Activated T-cell treated with anti-CD3 and anti-CD28 coated beads, Interleukin-2, amount 50 U/mL, for 4 hours (primary cell): ENCODE measurements at regions not wholly inside any gene's neighbourhood (a gene's known extent, or its start where the extent isn't known, plus 50 kb on each side); places are given as distances from the start of the nearest gene placed in this dataset.
A peak's percentile ranks its signal among the peaks of the same experiment; 100 is the strongest.
"Not testable (repeated sequence)": the region's sequence is repeated elsewhere in the genome, so short reads cannot be mapped to it uniquely, and the experiment has no call there.

ENCODE experiments used
- ATAC-seq, 2 donors: fragments of 200-7000 bp; cut with Tn5 transposase; one replicate each; pipeline ENCODE4 v1.10.0; 2021
- DNase-seq: peaks from one replicate; pipeline ENCODE4 v3.0.0-alpha.2; 2020
- H3K27me3 Mint-ChIP-seq: one replicate; pipeline ENCODE4 v1.8.0; 2021; ENCODE audit warnings: low read depth, mixed read lengths
- H3K36me3 Mint-ChIP-seq: one replicate; pipeline ENCODE4 v1.8.0; 2022; ENCODE audit warnings: mixed read lengths; ENCODE audit not compliant: insufficient read depth
- H3K4me1 Mint-ChIP-seq: one replicate; pipeline ENCODE4 v1.8.0; 2021; ENCODE audit warnings: low read depth, mixed read lengths
- H3K4me3 Mint-ChIP-seq: one replicate; pipeline ENCODE4 v1.8.0; 2021; ENCODE audit warnings: mild to moderate bottlenecking, moderate library complexity, mixed read lengths
- H3K9me3 Mint-ChIP-seq: one replicate; pipeline ENCODE4 v1.8.0; 2021; ENCODE audit warnings: mixed read lengths

- no peaks in the 10 kb centered on the region for H3K9me3 Mint-ChIP-seq
- H3K4me3 Mint-ChIP-seq, result no peak overlapping the region
- H3K4me1 Mint-ChIP-seq, result peaks cover 13% of the 10 kb centered on the region
- DNase-seq (no peak), ATAC-seq (no peak)
- no peaks in the 10 kb centered on the region for H3K27me3 Mint-ChIP-seq
- H3K36me3 Mint-ChIP-seq, result no peaks in the 10 kb centered on the region
Observed at GRCh38 chr6:25142506-25142905, 136.7 kb upstream of the CARMIL1 start.

DNA sequence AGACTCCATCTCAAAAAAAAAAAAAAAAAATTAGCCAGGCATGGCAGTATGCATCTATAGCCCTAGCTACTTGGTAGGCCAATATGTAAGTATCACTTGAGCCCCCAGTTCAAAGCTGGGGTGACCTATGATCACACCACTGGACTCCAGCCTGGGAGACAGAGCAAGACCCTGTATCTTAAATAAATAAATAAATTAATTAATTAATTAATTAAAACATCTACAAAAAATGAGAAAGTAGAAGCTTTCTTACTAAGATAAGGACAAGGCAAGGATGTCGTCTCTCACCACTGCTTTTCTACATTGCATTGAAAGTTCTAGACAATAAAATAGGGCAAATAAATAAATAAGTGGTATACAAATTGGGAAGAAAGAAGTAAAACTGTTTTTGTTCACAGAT lies 134.3 kb upstream of the CARMIL1 start:
- no peaks in the 10 kb centered on the region for H3K36me3 Mint-ChIP-seq
- H3K9me3 Mint-ChIP-seq, result peaks cover 17% of the 10 kb centered on the region
- DNase-seq (no peak), ATAC-seq (no peak)
- no peaks in the 10 kb centered on the region for H3K27me3 Mint-ChIP-seq
- H3K4me1 Mint-ChIP-seq, result peaks cover 10% of the 10 kb centered on the region
- no peak overlapping the region for H3K4me3 Mint-ChIP-seq

- H3K4me1 Mint-ChIP-seq, result peaks cover 10% of the 10 kb centered on the region
- H3K36me3 Mint-ChIP-seq, result no peaks in the 10 kb centered on the region
- no peaks in the 10 kb centered on the region for H3K27me3 Mint-ChIP-seq
- DNase-seq (no peak), ATAC-seq (peak; percentile 60 to 71)
- peaks cover 17% of the 10 kb centered on the region for H3K9me3 Mint-ChIP-seq
- no peak overlapping the region for H3K4me3 Mint-ChIP-seq
Observed at GRCh38 chr6:25147223-25147622, 132.0 kb upstream of the CARMIL1 start.

GRCh38 chr6:25150031-25150430 lies 129.1 kb upstream of the CARMIL1 start:
- DNase-seq, result no peak
- H3K4me3 Mint-ChIP-seq, result no peak overlapping the region
- H3K36me3 Mint-ChIP-seq, result no peaks in the 10 kb centered on the region
- no peaks in the 10 kb centered on the region for H3K27me3 Mint-ChIP-seq
- peaks cover 17% of the 10 kb centered on the region for H3K9me3 Mint-ChIP-seq
- no peak for ATAC-seq
- peaks cover 7% of the 10 kb centered on the region for H3K4me1 Mint-ChIP-seq

DNA sequence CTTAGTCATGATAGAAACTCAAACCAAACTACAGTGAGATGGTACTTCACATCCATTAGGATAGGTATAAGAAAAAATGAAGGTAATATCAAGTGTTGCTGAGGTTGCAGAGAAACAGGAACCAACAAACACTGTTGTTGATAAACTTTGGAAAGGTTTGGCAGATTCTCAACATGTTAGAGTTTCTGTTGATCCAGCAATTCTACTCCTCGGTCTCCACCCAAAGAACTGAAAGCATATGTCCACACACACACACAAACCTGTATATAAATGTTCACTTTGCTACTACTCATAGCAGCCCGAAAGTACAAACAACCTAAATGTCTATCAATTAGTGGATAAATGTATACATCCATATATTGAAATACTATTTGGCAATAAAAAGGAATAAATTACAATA lies 128.3 kb upstream of the CARMIL1 start:
- DNase-seq, result no peak
- H3K4me3 Mint-ChIP-seq, result no peak overlapping the region
- H3K4me1 Mint-ChIP-seq, result peaks cover 7% of the 10 kb centered on the region
- H3K27me3 Mint-ChIP-seq, result no peaks in the 10 kb centered on the region
- peaks cover 17% of the 10 kb centered on the region for H3K9me3 Mint-ChIP-seq
- H3K36me3 Mint-ChIP-seq, result no peaks in the 10 kb centered on the region
- ATAC-seq, result no peak

DNA sequence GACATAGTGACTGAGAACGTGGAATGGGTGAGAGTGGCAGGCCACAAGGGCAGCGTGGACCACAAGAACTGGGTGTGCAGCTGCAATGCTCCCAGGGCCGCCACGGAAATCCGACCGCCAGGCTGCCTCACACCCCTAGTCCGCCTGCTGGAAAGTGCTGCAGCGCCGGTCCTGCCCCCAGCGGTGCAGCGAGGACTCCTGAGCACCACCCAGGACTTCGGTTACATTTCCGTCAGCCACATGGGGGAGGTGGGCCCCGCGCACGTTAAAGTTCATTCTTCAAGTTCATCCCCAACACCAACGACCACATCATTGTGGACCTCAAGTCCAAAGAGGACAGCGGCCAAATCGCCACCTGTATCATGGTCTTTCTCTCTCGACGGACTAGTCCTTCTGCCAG lies 126.1 kb upstream of the CARMIL1 start:
- Mint-ChIP-seq H3K36me3 (no peaks in the 10 kb centered on the region), H3K4me1 (peaks cover 2% of the 10 kb centered on the region), H3K27me3 (peaks cover 7% of the 10 kb centered on the region), H3K4me3 (no peak overlapping the region), H3K9me3 (peaks cover 21% of the 10 kb centered on the region)
- no peak for DNase-seq
- no peak for ATAC-seq

GRCh38 chr6:25154034-25154596 lies 125.1 kb upstream of the CARMIL1 start:
- Mint-ChIP-seq H3K4me1 (no peaks in the 10 kb centered on the region), H3K4me3 (no peak overlapping the region), H3K36me3 (no peaks in the 10 kb centered on the region), H3K27me3 (peaks cover 7% of the 10 kb centered on the region), H3K9me3 (peaks cover 15% of the 10 kb centered on the region)
- ATAC-seq, result no peak
- DNase-seq, result no peak

- ATAC-seq (no peak), DNase-seq (no peak)
- peaks cover 19% of the 10 kb centered on the region for H3K9me3 Mint-ChIP-seq
- H3K4me3 Mint-ChIP-seq, result no peak overlapping the region
- H3K27me3 Mint-ChIP-seq, result peaks cover 10% of the 10 kb centered on the region
- H3K36me3 Mint-ChIP-seq, result peaks cover 4% of the 10 kb centered on the region
- no peaks in the 10 kb centered on the region for H3K4me1 Mint-ChIP-seq
Observed at GRCh38 chr6:25155211-25155610, 124.0 kb upstream of the CARMIL1 start.

DNA sequence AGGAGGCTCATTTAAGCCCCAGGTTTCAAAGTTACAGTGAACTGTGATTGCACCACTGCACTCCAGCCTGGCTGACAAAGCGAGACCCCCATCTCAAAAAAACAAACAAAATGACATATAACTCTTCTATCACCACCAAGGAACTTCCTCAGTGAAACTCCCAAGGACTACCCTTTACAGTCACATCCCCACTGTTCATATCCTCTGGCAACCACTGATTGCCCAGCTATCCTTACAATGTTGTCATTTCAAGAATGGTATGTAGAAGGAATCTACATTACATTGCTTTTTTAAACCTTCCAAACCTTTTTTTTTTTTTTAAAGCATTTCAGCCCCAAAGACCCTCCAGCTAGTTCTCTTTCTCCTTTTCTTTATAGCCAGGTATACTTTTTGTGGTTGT lies 123.1 kb upstream of the CARMIL1 start:
- Mint-ChIP-seq H3K27me3 (peaks cover 12% of the 10 kb centered on the region), H3K4me3 (no peak overlapping the region), H3K9me3 (peaks cover 20% of the 10 kb centered on the region), H3K4me1 (no peaks in the 10 kb centered on the region), H3K36me3 (peaks cover 4% of the 10 kb centered on the region)
- ATAC-seq (no peak), DNase-seq (no peak)

GRCh38 chr6:25157183-25157582 lies 122.0 kb upstream of the CARMIL1 start:
- H3K27me3 Mint-ChIP-seq, result peaks cover 13% of the 10 kb centered on the region
- peaks cover 4% of the 10 kb centered on the region for H3K36me3 Mint-ChIP-seq
- ATAC-seq (no peak), DNase-seq (no peak)
- no peaks in the 10 kb centered on the region for H3K4me1 Mint-ChIP-seq
- peaks cover 20% of the 10 kb centered on the region for H3K9me3 Mint-ChIP-seq
- H3K4me3 Mint-ChIP-seq, result no peak overlapping the region

DNA sequence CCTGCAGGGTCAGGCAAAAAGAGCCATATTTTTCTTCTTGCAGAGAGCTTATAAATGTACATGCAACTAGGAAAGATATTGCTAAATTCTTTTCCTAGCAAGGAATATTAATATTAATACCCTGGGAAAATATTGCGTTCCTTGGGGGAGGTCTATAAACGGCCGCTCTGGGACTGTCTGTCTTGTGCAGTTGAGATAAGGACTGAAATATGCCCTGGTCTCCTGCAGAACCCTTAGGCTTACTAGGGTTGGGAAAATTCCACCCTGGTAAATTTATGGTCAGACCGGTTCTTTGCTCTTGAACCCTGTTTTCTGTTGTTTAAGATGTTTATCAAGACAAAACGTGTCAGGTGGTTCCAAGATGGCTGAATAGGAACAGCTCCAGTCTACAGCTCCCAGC lies 121.3 kb upstream of the CARMIL1 start:
- peaks cover 4% of the 10 kb centered on the region for H3K36me3 Mint-ChIP-seq
- DNase-seq, result no peak
- ATAC-seq, result no peak
- peaks cover 20% of the 10 kb centered on the region for H3K9me3 Mint-ChIP-seq
- H3K4me1 Mint-ChIP-seq, result no peaks in the 10 kb centered on the region
- H3K4me3 Mint-ChIP-seq, result no peak overlapping the region
- peaks cover 13% of the 10 kb centered on the region for H3K27me3 Mint-ChIP-seq

DNA sequence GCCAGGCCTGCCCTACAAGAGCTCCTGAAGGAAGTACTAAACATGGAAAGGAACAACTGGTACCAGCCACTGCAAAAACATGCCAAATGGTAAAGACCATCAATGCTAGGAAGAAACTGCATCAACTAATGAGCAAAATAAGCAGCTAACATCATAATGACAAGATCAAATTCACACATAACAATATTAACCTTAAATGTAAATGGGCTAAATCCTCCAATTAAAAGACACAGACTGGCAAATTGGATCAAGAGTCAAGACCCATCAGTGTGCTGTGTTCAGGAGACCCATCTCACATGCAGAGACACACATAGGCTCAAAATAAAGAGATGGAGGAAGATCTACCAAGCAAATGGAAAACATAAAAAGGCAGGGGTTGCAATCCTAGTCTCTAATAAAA lies 119.0 kb upstream of the CARMIL1 start:
- DNase-seq, H3K4me1 Mint-ChIP-seq, H3K4me3 Mint-ChIP-seq, ATAC-seq, H3K36me3 Mint-ChIP-seq: not testable (repeated sequence)
- Mint-ChIP-seq H3K27me3 (peaks cover 17% of the 10 kb centered on the region), H3K9me3 (peaks cover 20% of the 10 kb centered on the region)

DNA sequence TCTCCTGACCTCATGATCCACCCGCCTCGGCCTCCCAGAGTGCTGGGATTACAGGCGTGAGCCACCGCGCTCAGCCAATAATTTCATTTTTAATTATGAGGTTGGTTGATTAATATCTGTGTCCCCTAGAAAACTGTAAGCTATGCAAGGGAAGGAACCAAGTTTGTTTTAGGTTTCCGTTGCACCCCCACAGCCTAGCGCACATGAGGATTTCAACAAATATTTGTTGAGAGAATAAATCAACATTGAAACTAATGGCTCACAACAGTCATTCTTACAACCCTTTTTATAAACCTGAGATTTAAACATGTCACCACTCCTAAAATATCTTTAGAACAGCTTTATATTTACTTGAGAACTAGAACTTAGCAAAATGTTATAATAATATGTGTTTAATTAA lies 114.0 kb upstream of the CARMIL1 start:
- peaks cover 11% of the 10 kb centered on the region for H3K4me1 Mint-ChIP-seq
- DNase-seq (no peak), ATAC-seq (no peak)
- H3K27me3 Mint-ChIP-seq, result peaks cover 7% of the 10 kb centered on the region
- peaks cover 2% of the 10 kb centered on the region for H3K9me3 Mint-ChIP-seq
- no peak overlapping the region for H3K4me3 Mint-ChIP-seq
- no peaks in the 10 kb centered on the region for H3K36me3 Mint-ChIP-seq

GRCh38 chr6:25165800-25166199 lies 113.4 kb upstream of the CARMIL1 start:
- Mint-ChIP-seq H3K9me3 (no peaks in the 10 kb centered on the region), H3K36me3 (no peaks in the 10 kb centered on the region)

DNA sequence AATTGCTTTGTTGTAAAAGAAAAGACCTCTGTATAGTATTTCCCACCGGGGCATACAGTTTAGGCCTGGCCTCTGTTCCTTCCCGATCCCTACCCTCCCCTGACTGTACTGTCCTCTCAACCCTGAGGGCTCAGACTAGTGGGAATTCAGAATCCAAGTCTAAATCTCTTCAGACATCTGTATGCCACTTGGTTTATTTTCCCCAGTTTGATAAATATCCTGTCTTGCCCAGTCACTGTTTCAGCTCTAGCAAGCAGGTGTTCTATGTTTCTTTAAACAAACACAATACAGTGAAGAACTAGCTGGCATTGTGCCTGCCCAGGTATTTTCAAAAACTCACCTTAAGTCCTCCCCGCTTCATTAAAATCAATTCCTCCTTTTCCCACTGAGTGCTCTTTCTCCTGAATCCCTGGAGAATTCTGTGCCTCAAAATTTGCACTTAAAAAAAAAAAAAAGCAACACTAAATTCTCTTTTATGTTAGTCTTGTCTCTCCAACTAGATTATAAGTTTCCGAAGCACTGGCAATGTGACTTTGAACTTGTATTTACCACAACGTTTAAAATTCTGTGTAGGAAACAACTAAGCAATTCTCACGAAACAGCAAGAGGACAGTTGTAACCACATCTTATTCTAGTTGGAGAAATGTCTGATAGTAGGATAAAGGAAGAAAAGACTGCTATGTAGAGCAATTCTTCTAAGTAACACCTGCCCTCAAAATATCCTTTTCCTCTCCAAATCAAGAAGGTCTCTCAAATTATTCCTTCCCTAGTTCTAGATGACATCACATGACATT lies 112.0 kb upstream of the CARMIL1 start:
- no peak for DNase-seq
- no peak overlapping the region for H3K4me3 Mint-ChIP-seq
- H3K27me3 Mint-ChIP-seq, result peaks cover 3% of the 10 kb centered on the region
- H3K36me3 Mint-ChIP-seq, result no peaks in the 10 kb centered on the region
- H3K9me3 Mint-ChIP-seq, result no peaks in the 10 kb centered on the region
- no peak for ATAC-seq
- H3K4me1 Mint-ChIP-seq, result peaks cover 11% of the 10 kb centered on the region

More at GRCh38 chr6:25165800-25166199, 113.4 kb upstream of the CARMIL1 start:
- Mint-ChIP-seq H3K27me3 (peaks cover 7% of the 10 kb centered on the region), H3K4me1 (peaks cover 11% of the 10 kb centered on the region), H3K4me3 (peak overlapping the region; percentile 5)
- no peak for ATAC-seq
- DNase-seq, result no peak
